CD1c-positive myeloid dendritic cell (primary cell): ENCODE measurements at regions not wholly inside any gene's neighbourhood (a gene's known extent, or its start where the extent isn't known, plus 50 kb on each side); places are given as distances from the start of the nearest gene placed in this dataset.

ENCODE experiments used
- DNase-seq: peaks from one replicate; pipeline ENCODE4 v3.0.0-alpha.2; 2016; ENCODE audit errors: extremely low spot score

DNA sequence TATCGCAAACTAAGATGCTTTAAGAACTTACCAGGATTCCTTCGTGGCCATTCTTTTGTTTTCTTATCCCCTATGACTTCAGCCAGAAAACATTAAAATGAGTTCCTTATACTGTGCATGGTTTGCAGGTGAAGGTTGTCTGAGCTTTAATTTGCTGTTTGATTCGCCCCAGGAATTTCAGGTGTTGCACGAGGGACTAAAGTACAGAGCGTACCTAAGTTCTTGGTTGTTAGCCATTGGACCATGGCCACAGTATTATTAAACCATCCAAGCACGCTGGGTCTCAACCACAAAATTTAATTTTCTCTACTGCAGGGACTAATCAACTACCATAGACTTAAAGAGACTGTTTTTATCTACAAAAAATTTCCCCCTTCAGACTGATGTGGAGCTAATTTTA is 208.4 kb upstream of the MPDZ start:
- no peak for DNase-seq

DNA sequence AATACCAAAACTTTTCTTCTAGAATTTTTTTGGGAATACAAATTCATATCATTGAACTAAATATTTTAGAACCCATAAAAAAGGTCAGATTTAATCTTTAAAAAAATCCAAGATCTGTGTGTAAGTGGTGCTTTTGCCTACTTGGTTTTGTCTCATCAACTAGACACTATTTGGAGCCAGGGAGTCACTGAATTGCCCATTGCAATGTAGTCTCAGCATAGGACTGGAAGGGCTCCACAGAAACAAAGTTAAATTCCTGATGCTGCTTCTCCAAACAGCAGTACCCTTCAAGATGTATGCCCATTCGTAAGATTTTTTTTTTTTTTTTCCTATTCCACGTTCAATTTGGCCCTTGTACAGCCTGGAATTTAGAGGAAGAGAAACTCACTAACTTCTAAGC is 208.0 kb upstream of the MPDZ start:
- no peak for DNase-seq

DNA sequence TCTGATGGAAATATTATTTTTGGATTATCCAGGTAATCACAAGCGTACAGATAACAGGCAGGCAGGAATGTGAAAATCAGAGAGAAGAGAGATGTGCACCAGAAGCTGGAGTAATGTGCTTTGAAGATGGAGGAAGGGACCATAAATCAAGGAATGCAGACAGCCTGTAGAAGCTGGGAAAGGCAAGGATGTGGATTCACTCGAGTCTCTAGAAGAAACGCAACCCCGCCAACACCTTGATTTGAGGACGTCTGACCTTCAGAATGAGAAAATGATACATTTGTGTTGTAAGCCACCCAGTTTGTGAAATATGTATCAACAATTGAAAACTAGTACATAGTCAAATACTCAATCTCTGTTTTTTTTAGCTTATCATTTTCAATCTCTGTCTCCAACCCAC is 207.6 kb upstream of the MPDZ start:
- DNase-seq, result no peak

DNA sequence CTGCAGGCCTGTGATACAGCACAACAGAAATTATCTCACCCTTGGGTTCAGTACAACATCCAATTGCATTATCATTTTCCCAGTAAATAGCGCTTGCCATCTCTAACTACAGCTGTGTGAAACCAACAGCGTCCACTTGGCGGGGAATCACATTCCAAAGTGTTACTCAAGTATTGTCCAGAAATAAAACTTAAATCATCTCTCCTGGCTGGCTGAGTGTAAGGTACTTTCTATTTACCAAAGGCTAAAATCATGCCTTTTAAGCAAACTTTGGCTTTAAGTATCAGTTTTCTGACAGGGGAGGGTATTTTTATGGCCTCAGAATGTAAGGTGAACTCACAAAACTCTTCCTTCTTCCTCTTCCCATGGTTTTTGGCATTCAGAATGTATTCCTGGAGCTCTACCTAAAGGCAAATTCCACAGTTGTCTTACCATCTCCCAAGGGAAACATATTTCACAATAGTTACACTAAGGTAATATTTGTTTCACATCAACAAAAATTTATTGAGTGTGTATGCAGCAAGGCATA is 205.6 kb upstream of the MPDZ start:
- DNase-seq, result no peak

DNA sequence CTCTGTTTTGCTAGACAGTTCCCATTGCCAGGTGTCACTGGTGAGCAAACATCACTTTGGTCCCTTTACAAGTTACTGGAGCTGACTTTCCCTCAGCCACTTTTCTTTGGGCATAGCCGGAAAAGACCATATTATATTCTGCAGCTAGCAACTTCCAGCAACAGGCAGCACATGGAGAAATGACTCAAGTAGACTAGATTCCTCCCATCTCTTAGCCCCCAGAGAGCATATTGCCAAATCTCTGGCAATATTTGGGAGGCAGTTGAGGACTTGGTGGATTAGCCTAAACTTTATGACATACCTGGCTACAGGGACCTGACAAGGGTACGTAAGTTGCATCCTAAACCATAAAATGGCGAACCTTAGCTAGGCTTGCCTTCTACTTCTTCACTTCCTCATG is 204.7 kb upstream of the MPDZ start:
- no peak for DNase-seq

DNA sequence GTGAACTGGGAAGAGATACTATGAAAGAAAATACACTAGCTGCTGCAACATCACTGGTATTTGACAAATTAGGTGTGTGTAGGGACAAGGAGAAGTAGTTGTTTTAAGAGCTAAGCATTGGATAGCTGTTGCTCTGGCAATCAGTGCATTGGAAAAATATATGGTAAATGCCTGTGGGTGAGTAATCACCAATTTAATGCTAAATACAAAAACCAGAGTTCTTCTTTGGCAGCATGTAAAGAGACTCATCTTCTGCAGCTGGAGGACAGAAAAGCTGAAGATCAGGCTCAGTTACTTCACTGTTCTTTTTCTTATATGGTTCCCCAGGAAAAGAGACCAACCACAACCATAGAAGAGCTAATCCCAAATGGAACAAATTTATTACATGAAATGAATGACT is 201.8 kb upstream of the MPDZ start:
- no peak for DNase-seq

DNA sequence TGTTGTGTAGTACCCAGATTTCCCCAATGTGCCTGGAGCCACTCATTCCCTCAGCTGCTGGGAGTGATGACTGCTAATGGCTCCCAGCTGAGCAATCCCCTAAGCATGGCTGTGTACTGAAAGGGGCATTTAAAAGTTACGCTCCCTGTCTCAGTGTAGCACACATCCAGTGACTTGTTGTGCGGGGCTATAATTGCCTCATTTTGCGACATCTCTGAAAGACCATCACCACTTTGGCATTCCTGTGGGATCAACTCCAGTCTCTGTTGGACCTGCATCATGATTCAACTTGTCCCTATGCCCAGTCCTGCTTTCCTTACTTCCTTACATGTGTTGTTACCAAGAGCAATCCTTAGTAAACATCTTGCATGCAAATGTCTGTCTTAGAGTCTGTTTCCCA is 201.2 kb upstream of the MPDZ start:
- DNase-seq, result no peak

DNA sequence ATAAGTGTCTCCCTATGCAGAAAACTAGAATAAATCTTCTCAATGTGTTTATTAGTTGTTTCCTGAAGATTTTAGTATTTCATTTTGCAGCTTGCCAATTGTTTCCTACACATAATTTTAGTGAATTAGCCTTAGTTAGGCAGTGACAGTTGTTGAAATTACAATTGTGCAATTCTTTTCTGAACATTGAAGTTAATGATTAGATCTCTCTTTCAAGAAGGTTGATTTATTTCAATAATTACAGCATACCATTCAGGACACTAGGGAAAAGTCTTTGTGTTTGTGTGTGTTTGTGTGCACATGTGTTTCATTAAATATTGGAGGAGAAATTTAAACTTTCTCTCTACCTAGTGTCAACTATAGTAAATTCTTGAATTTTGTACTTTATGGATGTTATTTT is 199.6 kb upstream of the MPDZ start:
- no peak for DNase-seq

DNA sequence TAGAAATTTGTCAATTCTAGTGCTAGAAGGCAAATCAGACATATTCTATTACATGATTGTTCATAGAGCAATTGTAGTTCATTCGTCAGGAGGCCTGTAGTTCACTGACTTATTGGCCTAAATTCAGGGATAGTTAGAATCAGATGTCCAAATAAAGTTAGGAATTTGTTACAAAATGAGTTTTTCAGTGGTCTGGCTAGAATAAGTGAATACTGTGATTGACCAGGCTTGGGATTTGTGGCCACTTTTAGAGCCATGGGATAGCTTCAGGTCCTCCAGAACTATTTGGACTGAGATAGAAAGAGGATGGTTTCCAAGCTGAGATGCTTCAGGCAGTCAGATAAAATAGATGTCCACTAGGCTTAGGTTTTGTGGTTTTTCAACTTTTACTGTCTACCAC is 199.1 kb upstream of the MPDZ start:
- DNase-seq, result no peak

DNA sequence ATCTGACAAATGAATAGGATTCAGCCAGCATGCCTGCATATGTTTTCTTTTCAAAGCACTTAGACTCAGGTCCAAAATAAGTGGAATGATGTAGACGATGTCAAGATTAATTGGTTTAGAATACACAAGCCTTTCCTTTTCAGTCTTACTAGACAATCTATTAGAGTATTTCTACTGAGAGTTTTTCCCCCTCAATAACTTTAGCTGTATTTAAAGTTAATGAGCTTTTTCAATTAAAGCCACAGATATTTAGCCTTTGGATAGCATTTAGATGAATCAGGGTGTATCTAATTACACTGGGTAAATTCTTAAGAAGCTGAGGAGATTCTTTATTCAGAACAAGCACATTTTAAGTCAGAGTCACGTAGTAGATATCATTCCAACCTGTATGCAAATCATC is 198.7 kb upstream of the MPDZ start:
- no peak for DNase-seq

DNA sequence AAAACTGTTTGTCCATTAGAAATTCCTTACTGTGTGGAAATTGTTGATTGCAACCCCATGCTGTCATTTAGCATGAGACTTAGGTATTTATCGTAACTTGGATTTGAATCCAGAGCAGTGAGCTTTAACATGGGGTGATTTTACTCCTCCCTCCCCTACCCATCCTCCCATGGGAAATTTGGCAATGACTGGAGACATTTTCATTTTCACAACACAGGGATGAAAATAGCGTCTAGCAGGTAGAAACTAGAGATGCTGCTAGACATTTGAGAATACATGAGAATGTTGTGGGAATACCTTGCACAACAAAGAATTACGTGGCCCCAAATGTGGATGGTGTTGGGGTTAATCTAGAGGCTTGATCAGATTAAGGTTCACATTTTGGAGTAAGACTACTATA is 191.3 kb upstream of the MPDZ start:
- DNase-seq, result no peak

DNA sequence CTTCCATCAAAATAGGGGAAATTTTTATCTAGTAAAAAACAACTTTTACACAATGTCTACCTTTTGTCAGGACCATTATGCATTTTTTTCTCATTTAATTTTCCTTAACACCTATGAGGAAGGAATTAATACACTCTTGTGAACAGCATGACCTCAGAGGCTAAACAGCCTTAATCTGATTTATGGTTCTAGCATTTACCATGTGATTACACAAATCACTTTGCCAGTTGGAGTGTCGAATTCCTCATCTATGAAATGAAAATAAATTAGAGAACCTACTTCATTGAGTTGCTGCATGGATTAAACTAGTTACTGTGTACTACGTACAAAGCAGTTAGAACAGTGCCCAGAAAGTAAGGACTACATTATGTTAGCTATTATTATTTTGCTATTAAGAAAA is 187.7 kb upstream of the MPDZ start:
- DNase-seq, result no peak

DNA sequence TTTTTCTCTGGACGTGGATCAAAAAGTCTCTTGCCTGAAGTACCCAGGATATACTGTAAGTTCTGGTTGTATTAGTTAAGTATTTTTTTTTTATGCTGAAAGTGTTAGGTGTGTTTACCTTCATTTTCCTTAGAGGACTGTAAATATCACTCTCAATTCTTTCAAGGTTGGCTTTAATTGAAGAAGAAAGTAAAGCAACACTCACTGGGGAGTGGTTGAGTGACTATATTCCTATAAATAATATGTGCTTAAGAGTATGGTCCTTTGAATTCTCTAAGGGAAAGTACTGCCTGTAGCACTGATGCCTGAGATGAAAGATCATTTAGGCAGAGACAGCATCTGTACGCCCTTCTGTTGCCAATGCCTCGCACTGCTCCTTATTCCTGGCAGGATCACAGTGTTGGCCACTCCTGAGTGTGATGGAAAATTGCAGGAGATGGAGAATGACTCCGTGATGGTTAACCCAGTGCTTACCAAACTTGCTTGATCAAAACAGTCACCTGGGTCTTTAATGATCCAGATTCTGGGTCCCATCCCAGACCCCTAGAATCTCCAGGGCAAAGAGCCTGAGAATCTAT is 182.0 kb upstream of the MPDZ start:
- no peak for DNase-seq

DNA sequence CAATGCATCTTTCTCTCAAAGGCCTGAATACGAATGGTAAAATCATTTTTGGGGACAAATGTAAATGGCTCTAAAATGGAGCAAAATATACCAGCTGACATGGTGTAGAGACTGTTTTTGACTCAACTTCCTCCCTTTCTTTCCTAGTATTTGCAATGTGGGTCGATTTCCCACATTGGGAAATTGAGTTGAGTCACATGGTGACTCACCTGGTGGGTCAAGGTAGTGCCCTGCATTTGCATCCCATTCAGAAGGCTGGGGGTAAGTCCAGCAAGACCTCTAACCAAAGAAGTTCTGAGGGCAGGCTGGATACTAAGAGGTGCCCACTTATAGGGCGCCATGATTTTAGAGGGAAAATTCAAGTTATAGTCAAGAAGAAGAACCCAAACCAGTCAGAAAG is 179.6 kb upstream of the MPDZ start:
- DNase-seq, result no peak

DNA sequence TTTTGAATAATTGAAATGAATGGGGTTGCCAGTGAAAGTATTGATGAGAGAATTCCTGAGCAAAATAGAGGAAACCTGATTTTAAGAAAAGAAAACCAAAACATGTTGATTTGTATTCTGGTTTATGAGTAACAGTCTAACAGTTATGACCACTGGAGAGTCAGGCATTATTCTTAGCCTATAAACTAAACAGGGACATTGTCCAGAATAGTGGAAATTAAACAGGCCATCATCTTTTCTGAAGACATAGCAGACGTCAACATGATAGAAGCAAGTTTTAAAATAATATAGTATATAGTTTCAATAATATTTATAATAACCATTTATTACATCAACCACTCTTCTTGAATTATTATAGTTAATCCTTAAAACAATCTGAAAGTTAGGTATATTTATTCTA is 178.3 kb upstream of the MPDZ start:
- no peak for DNase-seq

DNA sequence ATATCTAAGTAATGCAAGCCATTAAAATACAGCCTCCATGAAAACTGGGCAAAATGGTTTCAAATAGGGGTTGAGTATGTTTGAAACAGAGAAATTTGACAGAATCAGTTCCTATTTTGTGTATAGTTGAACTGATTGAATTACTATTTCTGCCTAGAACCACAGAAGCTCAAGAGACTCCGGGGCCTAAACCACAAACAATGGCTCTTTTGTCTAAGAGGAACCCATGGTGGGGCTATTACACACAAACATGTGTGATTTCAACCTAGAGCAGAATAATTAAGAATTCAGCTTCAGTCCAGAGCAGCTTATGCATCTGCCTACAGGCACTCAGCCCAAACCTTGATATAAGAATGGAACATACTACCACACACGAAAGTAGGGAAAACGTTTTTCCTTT is 171.2 kb upstream of the MPDZ start:
- no peak for DNase-seq

DNA sequence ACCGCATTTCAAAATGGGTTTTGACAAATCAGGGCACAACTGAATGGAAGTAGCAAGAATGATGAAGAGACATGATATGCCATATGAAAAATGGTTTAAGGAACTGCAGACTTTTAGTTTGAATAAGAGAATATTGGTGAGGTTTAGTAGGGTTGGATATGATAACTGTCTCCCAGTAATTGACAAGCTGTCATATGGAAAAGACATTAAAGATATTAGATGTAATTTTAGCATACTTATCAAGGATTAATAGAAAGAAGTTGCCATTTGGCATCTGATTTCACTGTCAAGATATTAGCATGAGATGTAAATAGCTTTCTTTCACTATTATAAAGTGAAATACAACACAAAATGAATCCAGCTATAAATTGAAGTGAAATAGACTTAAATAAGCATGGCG is 169.0 kb upstream of the MPDZ start:
- DNase-seq, result no peak

DNA sequence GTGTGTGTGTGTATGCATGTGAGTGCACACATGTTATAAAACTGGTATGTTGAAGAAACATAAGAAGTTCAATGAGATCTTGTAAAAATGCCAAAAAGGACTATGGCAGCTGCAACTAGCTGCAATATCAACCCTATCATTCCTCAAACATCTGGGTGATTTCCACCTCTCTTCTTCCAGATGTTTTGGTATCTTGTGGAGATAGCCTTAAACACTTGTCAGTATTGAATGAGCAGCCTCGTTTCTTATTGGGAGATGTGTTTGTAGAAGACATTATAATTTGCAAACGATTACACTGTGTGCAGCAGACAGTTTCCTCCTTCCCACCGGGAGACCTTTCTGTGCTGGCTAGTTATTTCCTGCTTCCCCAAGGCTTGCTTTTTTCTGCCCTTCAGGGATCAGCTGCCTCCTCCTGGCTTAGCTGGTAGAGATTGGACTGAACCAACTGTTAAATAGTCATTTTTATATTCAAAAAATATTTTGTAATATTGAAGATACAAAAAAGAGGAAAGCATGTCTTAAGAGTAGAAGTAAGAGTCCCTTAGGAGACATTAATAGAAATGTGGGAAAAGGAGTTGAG is 168.4 kb upstream of the MPDZ start:
- DNase-seq, result no peak

DNA sequence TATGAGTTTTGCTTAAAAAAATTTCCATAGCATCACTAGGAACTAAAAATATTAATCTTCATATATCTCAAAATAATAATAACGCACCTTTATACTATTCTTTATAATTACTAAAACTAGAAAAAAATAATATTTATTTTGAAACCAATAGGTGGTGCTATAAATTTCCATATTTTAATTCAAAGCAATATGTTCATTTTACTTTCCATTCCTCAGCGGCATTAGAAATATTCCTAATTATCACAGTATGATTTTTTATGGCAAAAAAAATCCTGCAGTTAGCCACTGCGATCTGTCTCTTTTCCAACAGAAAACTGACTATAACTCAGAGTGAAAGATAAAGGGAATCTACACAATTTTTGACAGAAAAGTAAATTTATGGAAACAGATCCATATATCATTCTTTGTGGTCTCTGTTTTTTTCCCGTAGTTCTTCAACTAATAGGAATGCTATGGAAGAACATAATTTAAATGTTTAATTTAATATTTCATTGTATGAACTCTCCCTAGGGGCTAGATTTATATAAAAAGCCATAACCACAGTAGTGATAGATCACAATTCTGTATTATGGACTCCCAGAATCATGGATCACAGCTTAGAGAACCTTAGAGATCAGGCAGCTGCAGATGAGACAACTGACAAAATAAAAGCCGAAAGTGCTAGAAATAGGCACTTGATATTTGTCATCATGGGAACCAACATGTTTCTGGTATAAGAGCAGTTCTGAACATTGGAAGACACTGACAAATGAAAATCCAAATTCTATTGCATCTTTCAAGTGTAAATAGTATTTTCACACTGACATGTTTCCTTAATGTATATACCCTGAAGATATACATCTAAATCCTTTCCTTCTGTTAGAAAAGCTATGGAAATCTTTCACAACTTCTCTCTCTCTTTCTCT is 167.7 kb upstream of the MPDZ start:
- DNase-seq, result no peak

DNA sequence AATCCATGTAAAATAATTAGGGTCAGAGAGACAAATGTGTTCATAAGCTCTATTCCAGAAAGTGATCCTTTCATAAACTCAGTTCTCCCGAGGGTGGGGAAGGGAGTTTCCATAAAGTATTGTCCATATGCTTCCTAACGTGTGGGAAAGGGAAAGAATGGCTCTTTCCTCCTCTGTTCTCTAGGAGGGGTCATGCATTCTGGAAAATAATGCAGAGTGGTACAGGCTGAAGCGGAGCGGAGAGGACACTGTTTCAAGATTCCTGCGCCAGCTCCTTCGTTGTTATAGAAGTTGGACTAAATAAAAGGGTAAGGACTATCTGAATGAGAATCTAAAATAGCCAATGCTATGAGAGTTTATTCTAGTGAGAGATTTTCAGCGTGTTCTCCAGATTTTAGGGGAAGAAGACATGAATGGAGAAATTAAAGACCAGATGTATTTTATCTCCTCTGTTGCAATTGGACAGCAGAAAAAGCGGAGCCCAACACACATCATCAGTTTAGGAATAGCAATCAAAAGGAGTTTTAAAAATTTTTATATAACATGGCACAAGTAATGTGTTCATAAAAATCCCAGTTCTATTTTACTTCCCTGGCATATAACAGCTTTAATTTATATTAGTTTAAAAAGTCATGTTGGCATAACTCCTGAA is 166.9 kb upstream of the MPDZ start:
- DNase-seq, result no peak

DNA sequence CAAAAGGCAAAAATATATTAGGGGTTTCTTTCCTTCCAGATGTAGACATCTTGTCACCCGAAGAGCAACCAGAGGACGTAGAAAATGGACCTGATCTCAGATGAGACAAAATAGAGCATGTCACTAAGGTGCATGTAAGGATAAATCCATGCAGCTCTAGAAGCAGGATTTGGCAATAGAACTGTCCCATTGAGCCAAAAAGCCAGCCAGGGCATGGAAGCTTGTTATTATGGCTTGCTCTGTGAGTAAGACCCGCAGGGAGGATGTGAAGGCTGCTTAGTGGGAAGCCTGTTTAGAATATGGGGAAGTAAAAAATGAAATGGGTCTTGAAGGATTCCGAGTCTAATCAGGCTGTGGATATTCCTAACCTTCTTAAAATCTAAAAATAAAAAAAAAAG is 165.6 kb upstream of the MPDZ start:
- no peak for DNase-seq

DNA sequence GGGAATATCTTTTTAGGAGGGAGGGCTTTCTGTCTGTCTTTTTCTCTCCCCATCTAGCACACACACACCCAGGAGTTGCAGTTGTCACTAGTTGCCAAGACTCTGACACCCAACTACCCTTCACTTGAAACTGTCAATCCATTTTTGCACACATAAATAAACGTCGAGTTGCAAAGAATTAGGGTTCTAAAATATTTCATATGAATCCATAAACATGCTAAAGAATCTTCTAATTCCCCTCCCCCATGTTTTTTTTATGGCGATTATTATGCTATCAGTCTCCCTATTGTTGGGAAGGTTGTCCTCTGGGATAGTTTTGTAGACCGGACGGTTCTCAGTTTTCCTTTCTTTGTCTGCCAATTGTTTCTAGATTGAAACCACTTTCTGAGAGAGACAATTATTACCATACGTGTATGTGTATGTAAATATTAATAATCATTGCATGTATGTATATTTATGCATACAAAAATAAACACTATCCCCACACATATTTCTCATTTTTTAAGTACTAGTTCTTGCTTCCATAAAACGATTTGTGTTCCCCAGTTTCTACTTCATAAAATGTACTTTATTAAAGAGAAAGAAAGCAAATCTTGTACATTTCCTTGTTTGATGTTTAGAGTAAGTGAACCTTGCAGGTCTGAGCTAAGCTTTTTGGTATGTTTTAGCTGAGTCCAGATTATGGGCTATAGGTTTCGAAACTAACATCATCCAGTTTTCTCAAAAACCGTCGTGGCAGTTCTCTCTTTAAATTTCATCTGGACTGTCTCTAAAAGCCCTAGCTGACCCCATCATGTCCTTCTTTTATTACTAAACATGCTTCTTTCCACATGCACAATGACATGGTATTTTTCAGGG is 165.0 kb upstream of the MPDZ start:
- DNase-seq, result no peak
